H1 (cell line): ENCODE measurements at regions not wholly inside any gene's neighbourhood (a gene's known extent, or its start where the extent isn't known, plus 50 kb on each side); places are given as distances from the start of the nearest gene placed in this dataset.

ENCODE experiments used
- CREB1 ChIP-seq: IDR thresholded peaks from 2 replicates; pipeline ENCODE4 v1.6.1; 2012; ENCODE audit warnings: inconsistent platforms
- EZH2 ChIP-seq: fragments of 200-600 bp; sonication (generic); IDR thresholded peaks from 2 replicates; pipeline ENCODE4 v1.7.1; 2012; ENCODE audit warnings: low read depth, mild to moderate bottlenecking, moderate library complexity, low read length, inconsistent platforms; ENCODE audit not compliant: severe bottlenecking
- PHF8 ChIP-seq: fragments of 200-600 bp; sonication (generic); conservative IDR thresholded peaks from 2 replicates; pipeline ENCODE4 v1.7.1; 2012; ENCODE audit warnings: low read depth, mild to moderate bottlenecking, inconsistent platforms, low read length, moderate library complexity
- TF ChIP-seq, protein P1 (sequence below), 3 experiments: IDR thresholded peaks; 1 replicate in 2 of 3; 2 replicates in 1 of 3; pipeline versions ENCODE4 v1.5.1 to v1.6.1; 2011; ENCODE audit warnings: low read length in 3 of 3, mild to moderate bottlenecking in 3 of 3, inconsistent platforms in 2 of 3, low read depth in 1 of 3, moderate library complexity in 1 of 3; ENCODE audit not compliant: insufficient read depth in 1 of 3; ENCODE audit errors: control extremely low read depth in 1 of 3

DNA sequence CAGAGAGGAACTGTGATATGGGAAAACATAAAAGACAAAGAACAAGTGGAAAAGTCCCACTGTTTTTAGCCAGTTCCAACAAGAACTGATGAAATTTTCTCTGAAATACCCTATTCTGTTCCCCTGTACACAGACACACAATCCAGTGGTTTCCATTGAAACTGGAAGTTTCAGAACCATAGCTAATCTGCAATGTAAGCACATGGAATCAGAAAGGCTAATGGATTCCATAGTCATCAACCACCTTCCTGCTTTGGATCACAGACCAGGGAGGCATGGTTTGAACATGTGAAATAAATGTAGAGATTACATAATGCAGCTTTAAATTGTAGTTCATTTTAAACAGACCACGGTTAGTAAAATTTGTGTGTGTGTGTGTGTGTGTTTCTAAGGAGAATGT is 242.1 kb downstream of the GJA1 start (continued):
- TF ChIP-seq, protein P1, sequence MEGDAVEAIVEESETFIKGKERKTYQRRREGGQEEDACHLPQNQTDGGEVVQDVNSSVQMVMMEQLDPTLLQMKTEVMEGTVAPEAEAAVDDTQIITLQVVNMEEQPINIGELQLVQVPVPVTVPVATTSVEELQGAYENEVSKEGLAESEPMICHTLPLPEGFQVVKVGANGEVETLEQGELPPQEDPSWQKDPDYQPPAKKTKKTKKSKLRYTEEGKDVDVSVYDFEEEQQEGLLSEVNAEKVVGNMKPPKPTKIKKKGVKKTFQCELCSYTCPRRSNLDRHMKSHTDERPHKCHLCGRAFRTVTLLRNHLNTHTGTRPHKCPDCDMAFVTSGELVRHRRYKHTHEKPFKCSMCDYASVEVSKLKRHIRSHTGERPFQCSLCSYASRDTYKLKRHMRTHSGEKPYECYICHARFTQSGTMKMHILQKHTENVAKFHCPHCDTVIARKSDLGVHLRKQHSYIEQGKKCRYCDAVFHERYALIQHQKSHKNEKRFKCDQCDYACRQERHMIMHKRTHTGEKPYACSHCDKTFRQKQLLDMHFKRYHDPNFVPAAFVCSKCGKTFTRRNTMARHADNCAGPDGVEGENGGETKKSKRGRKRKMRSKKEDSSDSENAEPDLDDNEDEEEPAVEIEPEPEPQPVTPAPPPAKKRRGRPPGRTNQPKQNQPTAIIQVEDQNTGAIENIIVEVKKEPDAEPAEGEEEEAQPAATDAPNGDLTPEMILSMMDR (IDR thresholded peaks at IDR 0.05; ENCODE audit: control extremely low read depth in 1 of 3, insufficient read depth in 1 of 3, low read depth in 1 of 3, low read length in 3 of 3) = no peak
- no peak for TF ChIP-seq CREB1
- TF ChIP-seq EZH2 = no peak
- no peak for TF ChIP-seq PHF8
